Suprapubic skin (tissue), 3 donors: ENCODE measurements at regions not wholly inside any gene's neighbourhood (a gene's known extent, or its start where the extent isn't known, plus 50 kb on each side); places are given as distances from the start of the nearest gene placed in this dataset.

Source experiments
- CTCF ChIP-seq, 2 donors: fragments of 200-600 bp in 1 of 2; fragments of 450-650 bp in 1 of 2; sonication (generic) in 1 of 2; IDR thresholded peaks; one replicate each; pipeline ENCODE4 v1.5.1; 2016 to 2019; ENCODE audit warnings: antibody characterized with exemption in 2 of 2, mild to moderate bottlenecking in 1 of 2, moderate library complexity in 1 of 2
- EP300 ChIP-seq: sonication (generic); formaldehyde crosslinking; IDR thresholded peaks from one replicate; pipeline ENCODE4 v1.6.1; 2017; ENCODE audit warnings: antibody characterized with exemption

- no peak for TF ChIP-seq EP300
- no peak for TF ChIP-seq CTCF (IDR thresholded peaks at IDR 0.05)
Measured at GRCh38 chr5:67873935-67874334, 341.6 kb upstream of the PIK3R1 start.
